ENCODE measurements at regions not wholly inside any gene's neighbourhood (a gene's known extent, or its start where the extent isn't known, plus 50 kb on each side); places are given as distances from the start of the nearest gene placed in this dataset.

DNA sequence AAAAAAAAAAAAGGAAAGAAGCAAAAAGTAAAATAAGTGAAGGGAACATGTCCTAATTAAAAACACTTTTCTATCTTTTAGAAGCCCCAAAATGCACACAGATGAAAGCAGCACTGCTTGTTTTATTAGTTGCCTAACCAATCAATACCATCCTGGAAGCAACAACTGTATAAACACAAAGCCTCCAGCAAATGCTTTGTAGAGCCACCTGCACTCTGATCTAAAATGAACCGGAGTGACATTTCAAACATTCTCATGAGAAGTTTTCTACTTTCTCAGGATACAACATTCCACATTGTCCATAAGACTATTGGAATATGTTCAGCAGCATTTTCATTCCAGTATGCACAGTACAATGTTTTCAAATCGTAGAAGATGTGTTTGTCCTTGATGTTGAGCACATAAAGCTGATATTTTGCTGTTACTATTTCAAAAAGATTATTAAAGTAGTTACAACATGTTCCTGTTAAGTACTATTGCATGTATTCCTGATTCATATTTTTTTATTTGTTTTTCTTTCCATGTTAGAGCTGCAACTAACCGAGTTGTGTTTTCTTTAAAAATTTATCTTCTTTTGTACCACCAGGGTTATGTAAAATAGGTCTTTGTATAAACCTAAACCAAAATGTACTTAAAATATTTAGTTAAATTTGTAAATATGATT, 50.3 kb upstream of the PLSCR5 start:
- Histone ChIP-seq H3K27ac (no peak overlapping the region), H3K36me3 (no peaks in the 10 kb centered on the region), H3K9me3 (no peaks in the 10 kb centered on the region), H3K4me1 (no peaks in the 10 kb centered on the region), H3K4me3 (no peak overlapping the region), H3K27me3 (no peaks in the 10 kb centered on the region)
- intact Hi-C loops (cut with DNase I; ENCODE audit: low total_unique reads) = no loop called here
- DNase-seq = no peak
- TF ChIP-seq EP300 (IDR thresholded peaks at IDR 0.05; ENCODE audit: low read depth) (no peak), POLR2A (IDR thresholded peaks at IDR 0.05) (no peak), POLR2AphosphoS5 (IDR thresholded peaks at IDR 0.05) (no peak), CTCF (IDR thresholded peaks at IDR 0.05) (no peak)
- 46 to 52% methylated on average over 3 of the region's 3 CpGs for WGBS, 2 donors (ENCODE audit: low coverage in 1 of 2)
- in situ Hi-C loops (cut with MboI; ENCODE audit: low pct_ligation_motif_present in 1 of 4, low pct_unique_long_range_greater_than_20kb in 1 of 4, low sequenced_read_pairs in 3 of 4) = no loop called here

Small RNA genes lying in the stretch of these regions (small RNA-seq; reads per million reads assigned to genes)
- 0 reads per million in 4 donors for gene RNU6-505P
